Posterior vena cava (tissue), 2 donors: ENCODE measurements at regions not wholly inside any gene's neighbourhood (a gene's known extent, or its start where the extent isn't known, plus 50 kb on each side); places are given as distances from the start of the nearest gene placed in this dataset.
"Not testable (repeated sequence)": the region's sequence is repeated elsewhere in the genome, so short reads cannot be mapped to it uniquely, and the experiment has no call there.

Source experiments
- DNase-seq: peaks from one replicate; pipeline ENCODE4 v3.0.0-alpha.2; 2020; ENCODE audit warnings: low spot score
- intact Hi-C, 2 donors: fragments of 100-400 bp; cut with DNase I; formaldehyde crosslinking; loops; one replicate each; pipeline versions ENCODE4 v1.14.1 to v1.14.2; 2022 to 2023
- donor health status: DM: yes; HTN: yes; CAD: no.
- donor health status: DM: yes; HTN: yes; CAD: no.

DNA sequence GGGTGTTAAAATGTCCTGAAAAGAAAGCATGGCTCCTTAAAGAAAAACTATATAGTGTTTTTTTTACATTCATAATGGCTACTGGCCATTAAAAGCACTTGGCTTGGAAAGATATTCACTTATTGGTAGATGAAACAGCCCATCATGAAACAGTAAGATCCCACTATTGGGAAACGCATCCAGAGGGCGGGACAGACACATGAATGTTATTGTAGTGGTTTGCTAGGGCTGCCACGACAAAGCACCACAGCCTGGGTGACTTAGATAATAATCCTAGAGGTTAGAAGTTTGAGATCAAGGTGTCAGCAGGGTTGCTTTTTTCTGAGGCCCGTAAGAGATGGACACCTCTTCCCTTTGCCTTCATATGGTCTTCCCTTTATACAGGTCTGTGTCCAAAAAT lies 139.4 kb upstream of the ANKH start:
- intact Hi-C loops: loop anchor here (5.0 to 10.0 kb wide), 3 partner anchors 284 to 326 kb away; no protein-coding TSS in a partner anchor

GRCh38 chr5:15009420-15009819 lies 137.8 kb upstream of the ANKH start:
- intact Hi-C loops: loop anchor here in 1 of 2 donors (5.0 to 10.0 kb wide), 2 partner anchors 135 to 277 kb away; partner anchors contain the start of gene ANKH
- DNase-seq: no peak

More for the DNA sequence above, 139.4 kb upstream of the ANKH start:
- no peak for DNase-seq

DNA sequence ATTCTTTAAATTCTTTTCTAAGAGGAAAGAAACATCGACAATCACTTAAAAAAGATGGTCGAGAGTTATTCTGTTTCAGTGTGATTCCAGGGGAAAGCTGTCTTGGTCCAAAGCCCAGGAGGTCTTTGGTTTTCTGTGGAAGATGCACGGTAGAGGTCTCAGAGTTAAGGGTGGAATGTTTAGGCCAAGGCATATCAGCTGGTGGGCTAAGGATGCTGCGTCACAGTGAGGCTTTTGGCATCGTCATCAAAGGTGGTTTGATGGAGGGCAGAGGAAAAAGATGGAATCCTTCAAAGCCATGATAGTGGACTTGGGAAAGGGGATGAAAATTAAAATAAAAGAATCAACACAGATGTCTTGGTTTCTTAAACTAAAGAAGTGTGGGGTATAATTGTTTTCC lies 137.3 kb upstream of the ANKH start:
- intact Hi-C loops: loop anchor here in 1 of 2 donors (5.0 to 10.0 kb wide), 2 partner anchors 134 to 277 kb away; partner anchors contain the start of gene ANKH
- DNase-seq: no peak

GRCh38 chr5:15008476-15008875 lies 136.9 kb upstream of the ANKH start:
- intact Hi-C loops: loop anchor here in 1 of 2 donors (5.0 to 10.0 kb wide), 2 partner anchors 134 to 276 kb away; partner anchors contain the start of gene ANKH
- DNase-seq: peak; percentile 98

- intact Hi-C loops: loop anchor here in 1 of 2 donors (5.0 to 10.0 kb wide), 2 partner anchors 133 to 275 kb away; partner anchors contain the start of gene ANKH
Measured at GRCh38 chr5:15007646-15008045, 136.1 kb upstream of the ANKH start.

DNA sequence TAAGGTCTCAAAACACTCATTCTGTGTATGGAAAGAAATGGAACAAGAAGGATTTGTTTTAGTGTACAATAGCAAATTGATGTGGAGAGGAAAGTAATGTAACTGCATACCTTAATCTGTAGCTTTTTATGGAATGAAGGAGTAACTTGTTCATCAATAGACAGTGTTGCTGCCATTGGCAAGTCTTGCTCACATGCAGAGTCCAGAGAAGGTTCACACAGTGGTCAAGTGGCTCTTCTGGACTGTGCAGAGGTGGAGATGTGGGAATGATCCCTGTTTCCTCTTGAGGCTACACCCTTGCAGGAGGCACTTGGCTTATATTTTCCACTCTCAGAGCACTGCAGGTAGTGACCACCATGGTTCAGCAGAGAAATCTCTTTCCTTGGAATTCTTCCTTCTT lies 132.9 kb upstream of the ANKH start:
- no peak for DNase-seq
- intact Hi-C loops: loop anchor here in 1 of 2 donors (10.0 kb wide), 1 partner anchor 130 kb away; the partner anchor contains the start of gene ANKH

More at GRCh38 chr5:15007646-15008045, 136.1 kb upstream of the ANKH start:
- no peak for DNase-seq

DNA sequence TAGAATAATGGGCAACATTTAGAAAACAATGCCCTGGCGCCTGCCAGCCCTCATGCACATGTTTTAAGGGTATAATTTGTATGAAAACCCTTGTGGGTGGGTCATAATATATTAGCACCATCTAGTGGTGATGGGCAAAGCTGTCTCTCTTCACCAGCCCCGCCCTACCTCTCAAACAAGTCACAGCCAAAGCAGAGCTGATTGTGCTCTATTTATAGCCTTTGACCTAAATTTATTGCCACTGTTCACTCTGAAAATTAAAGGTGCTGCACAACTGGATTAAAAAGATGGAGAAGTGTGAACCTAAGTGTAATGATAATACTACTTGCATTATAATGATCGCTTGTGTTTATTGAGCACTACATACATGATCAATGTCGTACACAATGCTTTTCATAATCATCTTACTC lies 131.9 kb upstream of the ANKH start:
- intact Hi-C loops: loop anchor here in 1 of 2 donors (10.0 kb wide), 1 partner anchor 129 kb away; the partner anchor contains the start of gene ANKH
- DNase-seq: no peak

- DNase-seq: no peak
- intact Hi-C loops: loop anchor here in 1 of 2 donors (10.0 kb wide), 1 partner anchor 128 kb away; the partner anchor contains the start of gene ANKH
Measured at GRCh38 chr5:15002791-15003190, 131.2 kb upstream of the ANKH start.

DNA sequence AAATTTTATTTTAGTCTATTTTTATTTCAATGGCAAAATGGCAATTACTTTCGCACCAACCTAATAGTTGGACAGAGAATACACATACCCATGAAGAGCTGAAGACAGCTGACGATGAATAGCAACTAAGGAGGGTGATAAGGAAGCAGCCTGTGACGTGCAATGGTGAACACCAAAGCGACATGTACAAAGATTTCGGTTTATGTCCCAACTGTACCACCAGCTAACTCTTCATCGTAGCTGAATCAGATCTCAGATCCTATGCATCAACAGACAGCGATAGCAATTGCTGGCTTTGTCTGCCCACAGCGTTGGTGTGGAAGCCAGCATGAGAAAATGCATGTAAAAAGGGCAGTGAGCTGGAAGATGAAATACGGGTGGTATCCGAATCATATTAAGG lies 130.6 kb upstream of the ANKH start:
- intact Hi-C loops: loop anchor here in 1 of 2 donors (10.0 kb wide), 1 partner anchor 127 kb away; the partner anchor contains the start of gene ANKH
- no peak for DNase-seq

GRCh38 chr5:15001517-15001916 lies 129.9 kb upstream of the ANKH start:
- DNase-seq: no peak
- intact Hi-C loops: loop anchor here in 1 of 2 donors (10.0 kb wide), 1 partner anchor 127 kb away; the partner anchor contains the start of gene ANKH

GRCh38 chr5:14998491-14998890 lies 126.9 kb upstream of the ANKH start:
- intact Hi-C loops: no loop called here
- no peak for DNase-seq

DNA sequence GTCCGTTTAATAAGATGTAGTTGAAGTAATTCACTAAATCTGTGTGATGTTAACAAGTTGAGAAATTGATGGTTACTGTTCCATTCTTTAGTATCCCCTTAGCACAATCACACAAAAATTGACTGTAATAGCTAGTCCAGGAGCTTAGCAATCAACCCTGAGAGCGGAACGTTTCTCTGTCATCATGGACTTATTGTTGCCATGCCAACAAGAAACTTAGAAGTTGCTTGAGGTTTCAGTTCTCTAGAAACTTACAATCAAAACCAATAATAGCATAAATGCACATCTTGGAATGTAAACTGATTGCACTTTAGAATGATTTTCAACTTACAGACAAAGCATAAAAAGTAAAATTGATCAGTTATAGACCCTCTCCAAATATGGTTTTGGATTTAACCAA lies 125.4 kb upstream of the ANKH start:
- no peak for DNase-seq
- intact Hi-C loops: no loop called here

DNA sequence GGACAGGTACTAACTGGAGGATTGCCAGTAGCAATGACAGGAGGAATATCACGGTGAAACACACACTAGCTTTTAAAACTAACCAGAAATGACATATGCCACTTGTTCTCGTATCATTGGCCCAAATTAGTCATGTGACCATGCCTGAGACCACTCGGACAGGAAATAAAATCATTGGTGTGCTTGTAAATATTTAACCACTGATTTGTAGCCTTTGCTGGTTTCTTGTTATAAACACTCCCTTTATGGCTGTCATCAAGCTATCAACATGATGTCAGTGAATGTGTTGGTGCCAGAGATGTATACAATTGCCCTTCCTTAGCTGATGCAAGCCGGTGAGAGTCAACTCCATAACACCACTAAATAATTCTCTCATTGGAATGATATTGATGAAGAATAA lies 123.7 kb upstream of the ANKH start:
- no peak for DNase-seq
- intact Hi-C loops: no loop called here

DNA sequence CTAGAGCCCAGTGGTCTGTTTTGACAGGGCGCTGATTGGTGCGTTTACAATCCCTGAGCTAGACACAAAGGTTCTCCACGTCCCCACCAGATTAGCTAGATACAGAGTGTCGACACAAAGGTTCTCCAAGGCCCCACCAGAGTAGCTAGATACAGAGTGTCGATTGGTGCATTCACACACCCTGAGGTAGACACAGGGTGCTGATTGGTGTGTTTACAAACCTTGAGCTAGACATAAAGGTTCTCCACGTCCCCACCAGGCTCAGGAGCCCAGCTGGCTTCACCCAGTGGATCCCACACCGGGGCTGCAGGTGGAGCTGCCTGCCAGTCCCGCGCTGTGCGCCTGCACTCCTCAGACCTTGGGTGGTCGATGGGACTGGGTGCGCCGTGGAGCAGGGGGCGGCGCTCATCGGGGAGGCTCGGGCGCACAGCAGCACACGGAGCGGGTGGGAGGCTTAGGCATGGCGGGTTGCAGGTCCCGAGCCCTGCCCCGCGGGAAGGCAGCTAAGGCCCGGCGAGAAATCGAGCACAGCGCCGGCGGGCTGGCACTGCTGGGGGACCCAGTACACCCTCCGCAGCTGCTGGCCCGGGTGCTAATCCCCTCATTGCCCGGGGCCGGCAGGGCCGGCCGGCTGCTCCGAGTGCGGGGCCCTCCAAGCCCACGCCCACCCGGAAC lies 122.0 kb upstream of the ANKH start:
- DNase-seq, intact Hi-C loops: not testable (repeated sequence)

DNA sequence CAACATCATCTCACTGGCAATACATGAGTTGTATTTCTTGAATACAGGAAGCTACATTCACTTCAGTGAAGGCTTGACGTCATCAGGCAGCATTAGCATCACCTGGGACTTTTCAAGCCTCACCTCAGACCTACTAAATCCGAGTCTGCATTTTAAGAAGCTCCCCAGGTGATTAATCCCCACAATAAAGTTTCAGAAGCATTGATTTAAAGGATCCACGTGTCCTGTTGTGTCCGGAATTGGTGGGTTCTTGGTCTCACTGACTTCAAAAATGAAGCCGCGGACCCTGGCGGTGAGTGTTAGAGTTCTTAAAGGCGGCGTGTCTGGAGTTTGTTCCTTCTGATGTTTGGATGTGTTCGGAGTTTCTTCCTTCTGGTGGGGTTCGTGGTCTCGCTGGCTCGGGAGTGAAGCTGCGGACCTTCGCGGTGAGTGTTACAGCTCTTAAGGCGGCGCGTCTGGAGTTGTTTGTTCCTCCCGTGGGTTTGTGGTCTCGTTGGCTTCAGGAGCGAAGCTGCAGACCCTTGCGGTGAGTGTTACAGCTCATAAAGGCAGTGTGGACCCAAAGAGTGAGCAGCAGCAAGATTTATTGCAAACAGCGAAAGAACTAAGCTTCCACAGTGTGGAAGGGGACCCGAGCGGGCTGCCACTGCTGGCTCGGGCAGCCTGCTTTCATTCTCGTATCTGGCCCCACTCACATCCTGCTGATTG lies 121.3 kb upstream of the ANKH start:
- intact Hi-C loops, DNase-seq: not testable (repeated sequence)

DNA sequence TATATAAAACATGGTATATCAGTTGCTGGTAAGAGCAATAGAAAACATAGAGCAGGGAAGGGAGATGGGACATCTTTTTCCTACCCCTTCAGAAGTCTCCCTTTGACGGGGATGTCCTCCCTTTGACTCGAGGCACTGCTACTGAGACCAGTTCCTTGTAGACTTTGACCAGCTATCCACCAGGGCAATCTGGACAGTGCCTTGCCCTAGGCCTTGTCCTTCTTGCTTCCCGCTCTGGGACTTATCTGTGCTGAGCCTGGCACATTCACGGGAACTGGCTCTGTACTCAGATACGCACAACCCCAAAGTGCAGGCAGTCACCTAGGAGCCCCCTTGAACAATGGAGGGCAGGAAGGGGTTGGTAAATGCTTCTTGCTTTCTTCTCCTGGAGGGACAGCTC lies 116.6 kb upstream of the ANKH start:
- no peak for DNase-seq
- intact Hi-C loops: no loop called here

DNA sequence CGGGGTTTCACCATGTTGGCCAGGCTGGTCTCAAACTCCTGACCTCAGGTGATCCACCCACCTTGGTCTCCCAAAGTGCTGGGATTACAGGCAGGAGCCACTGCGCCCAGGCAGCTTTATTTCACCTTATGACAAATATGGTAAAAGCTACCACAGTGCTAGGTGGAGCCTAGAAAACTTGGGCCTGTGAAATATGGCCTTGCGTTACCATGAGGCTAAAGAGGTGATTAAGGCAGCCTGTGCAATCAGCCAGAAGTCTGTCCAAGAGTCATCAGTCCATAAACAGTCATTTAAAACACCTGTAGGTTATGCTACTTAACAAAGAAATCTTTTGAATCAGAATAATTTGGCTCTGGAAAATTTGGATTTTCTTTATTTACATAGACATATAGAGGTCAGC lies 114.8 kb upstream of the ANKH start:
- intact Hi-C loops: no loop called here
- no peak for DNase-seq

GRCh38 chr5:14983666-14984441 lies 112.3 kb upstream of the ANKH start:
- DNase-seq: no peak
- intact Hi-C loops: no loop called here

DNA sequence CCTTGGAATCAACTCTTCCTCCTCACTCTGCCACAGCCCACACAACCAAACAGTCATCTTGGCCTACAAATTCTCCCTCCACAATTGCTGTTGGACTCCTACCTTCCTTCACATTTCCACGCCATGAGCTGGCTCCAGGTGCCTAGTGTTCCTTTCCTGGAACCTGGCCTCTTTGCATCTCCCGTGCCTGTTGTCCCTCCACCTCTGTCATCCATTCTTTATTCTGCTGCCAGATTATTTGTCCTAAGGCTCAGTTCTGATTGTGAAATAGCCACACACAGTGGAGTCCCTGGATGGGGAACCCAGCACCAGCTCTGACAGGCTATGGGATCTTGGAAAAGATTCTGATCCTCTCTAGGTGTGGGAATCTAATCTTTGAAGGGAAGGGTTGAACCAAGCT lies 109.1 kb upstream of the ANKH start:
- DNase-seq: no peak
- intact Hi-C loops: no loop called here
